HG03469 (cell line): ENCODE measurements at regions not wholly inside any gene's neighbourhood (a gene's known extent, or its start where the extent isn't known, plus 50 kb on each side); places are given as distances from the start of the nearest gene placed in this dataset.

ENCODE experiments used
- ATAC-seq: cut with Tn5 transposase; IDR thresholded peaks from one replicate; pipeline ENCODE4 v1.9.1; 2021; ENCODE audit warnings: mild to moderate bottlenecking, moderate library complexity, moderate number of reproducible peaks; ENCODE audit not compliant: unreplicated experiment

DNA sequence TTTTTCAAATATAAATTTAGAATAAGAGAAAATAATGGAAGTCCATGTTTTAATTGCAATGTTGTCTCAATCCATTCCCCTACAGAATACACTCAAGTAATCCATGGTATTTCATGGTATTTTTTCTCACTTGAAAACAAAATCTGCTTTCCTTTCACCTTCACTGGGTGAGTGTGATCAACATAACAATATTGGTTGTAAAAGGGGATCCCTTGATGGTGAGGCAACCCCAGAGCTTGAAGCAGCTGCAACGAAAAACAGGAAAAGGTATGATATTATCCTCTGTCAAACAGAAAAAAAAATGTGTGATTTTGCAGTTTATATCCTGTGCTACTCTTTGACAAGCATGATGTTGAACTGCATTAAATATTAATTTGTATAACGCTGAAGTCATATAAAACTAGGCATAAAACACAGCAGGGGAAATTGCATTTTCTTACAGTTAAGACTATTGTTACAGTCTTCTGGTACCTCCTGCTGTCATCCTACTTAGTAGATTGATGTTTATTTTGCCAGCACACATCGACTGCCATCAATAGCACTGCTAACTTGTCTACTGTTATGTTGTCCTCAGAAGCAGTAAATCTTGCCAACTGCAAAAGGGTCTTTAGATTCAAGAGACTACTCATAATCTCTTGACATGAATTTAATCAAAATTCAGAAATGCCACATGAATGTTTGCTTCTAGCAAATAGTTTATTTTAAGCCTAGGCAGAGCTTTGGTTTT is 373.1 kb upstream of the MIR17HG start:
- ATAC-seq: no peak

- ATAC-seq: no peak
Observed at GRCh38 chr13:90979059-90979458, 368.4 kb upstream of the MIR17HG start.

- ATAC-seq: no peak
Observed at GRCh38 chr13:90984756-90985155, 362.7 kb upstream of the MIR17HG start.

DNA sequence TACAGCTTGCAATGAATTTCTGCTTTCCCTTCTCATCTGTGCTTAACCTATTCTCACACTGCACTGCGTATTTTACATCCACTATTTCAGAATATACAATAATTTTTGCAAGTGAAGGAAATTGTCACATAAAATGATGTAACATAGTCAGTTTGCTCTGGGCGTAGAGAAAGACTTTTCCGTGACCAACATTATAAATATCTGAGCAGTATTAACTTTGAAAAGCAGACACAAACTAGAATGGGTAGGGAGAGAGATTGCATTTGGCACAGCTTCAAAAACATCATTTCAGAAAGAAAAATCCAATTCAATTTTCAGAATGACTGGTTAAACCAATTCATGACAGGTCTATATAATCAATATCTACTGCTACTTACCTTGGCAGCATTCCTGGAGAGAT is 352.5 kb upstream of the MIR17HG start:
- ATAC-seq: no peak

GRCh38 chr13:90995614-90996013 is 351.9 kb upstream of the MIR17HG start:
- no peak for ATAC-seq

- ATAC-seq: no peak
Observed at GRCh38 chr13:90997951-90998350, 349.5 kb upstream of the MIR17HG start.

GRCh38 chr13:90999401-90999800 is 348.1 kb upstream of the MIR17HG start:
- ATAC-seq: no peak

DNA sequence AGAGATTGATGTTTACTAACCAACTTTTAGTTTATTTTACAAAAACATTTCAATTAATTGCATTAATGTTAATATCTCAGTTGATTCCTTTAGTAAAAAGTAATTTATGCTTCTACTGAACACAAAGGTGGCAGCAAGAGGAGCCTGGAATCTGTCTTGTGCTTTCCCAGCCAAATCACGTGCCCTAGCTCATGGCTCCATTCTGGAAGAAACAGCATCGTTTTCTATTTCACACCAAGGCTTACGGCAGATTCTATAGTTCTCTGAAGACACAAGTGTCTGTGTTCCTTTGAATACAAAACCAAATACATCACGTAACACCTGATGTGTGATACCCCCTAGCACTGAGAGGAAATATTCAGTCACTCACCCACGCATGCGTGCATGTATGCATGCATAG is 346.1 kb upstream of the MIR17HG start:
- no peak for ATAC-seq

DNA sequence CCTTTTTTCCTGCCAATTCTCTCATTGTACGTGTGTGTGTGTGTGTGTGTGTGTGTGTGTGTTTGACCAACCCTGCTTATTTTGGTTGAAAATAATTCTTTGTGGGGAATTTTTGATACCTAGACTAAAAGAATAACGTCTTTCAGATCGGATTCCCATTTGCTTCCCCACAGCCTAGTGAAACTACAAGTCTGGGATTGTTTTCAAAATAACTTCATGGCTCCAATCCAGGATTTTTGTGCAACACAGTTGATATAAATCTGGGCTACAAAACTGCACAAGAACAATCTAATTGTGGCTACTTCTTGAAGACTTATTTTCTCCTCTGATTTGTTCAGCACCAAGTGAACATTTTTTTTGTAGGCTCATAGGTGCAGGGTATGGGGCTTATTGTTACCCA is 332.8 kb upstream of the MIR17HG start:
- no peak for ATAC-seq

DNA sequence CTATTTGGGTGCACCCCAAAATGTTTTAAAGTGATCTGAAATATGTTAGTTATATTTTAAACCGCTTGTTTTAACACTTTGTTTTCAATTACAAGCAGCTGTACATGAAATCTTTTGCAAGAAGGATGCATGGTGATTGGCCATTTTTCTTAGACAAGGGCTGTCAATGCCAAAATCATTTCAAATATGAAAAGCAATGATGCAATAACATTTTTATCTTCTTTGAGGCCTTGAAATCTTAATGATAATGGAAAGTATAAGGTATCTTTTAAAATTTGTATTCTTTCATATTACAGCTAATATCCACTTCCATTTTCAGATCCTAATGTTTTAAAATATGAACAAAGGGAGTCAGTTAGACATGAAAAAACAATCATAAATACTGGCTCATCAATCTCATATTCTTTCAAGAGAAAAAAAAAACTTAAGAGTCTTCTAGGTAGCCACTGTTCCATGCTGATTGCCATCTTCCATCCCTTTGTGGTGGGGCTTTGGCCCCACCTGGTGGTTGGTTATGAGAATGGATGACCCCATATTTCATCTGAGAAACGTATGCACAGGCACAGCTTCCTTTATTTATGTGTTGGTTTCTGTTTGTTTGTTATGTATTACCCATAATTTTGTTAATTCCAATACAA is 330.3 kb upstream of the MIR17HG start:
- peak; percentile 96 for ATAC-seq

GRCh38 chr13:91017669-91018053 is 329.8 kb upstream of the MIR17HG start:
- peak; percentile 14 for ATAC-seq

DNA sequence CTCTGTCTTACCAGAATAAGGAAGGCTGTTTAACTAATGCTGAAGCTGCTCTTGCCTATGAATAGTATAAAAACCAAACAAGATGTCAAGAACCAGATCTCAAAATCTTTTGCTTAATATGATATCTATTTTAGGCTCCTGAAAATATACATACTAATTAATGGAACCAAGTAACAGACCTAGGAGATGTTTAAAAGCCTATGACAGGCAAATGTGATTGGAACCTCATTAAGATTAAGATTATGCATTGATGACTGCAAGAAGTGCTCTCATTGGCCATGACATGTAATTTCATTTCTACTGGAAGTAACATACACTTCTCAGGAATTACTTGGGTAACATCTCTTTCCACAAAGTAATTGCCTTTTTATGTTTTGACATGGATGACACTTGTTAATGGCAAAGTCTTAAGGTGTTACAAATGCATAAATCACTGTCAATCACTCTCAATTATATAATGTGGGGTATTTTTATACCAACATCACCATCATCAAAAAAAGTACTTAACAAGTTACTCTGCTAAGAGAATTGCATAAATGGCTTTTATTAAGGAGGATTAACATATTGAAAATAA is 326.9 kb upstream of the MIR17HG start:
- no peak for ATAC-seq

DNA sequence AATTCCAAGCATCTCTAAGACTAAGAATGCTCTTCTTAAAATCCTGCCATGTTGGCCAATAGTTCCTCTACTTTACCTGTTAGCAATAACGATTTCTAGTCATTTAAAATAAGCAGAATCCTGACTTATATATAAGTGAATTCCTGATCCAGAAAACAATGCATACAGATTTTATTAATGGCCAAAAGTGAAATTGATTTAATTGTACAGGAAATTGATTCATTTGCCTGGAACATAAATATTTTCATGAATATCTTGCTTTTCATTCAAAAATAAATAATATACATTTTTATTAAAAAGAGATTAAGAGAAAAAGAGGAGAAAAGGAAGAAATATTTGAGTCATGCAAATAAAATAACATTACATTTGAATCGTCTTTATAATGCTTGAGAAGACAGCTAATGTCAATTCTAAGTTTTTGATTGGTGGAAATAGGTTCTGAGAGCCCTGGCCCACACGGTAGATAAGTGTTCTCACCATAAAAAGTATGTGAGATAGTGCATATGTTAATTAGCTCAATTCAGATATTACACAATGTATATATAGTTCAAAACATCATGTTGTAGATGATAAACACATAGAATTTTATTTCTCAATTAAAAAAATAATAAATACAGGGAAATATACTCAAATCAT is 323.2 kb upstream of the MIR17HG start:
- no peak for ATAC-seq

DNA sequence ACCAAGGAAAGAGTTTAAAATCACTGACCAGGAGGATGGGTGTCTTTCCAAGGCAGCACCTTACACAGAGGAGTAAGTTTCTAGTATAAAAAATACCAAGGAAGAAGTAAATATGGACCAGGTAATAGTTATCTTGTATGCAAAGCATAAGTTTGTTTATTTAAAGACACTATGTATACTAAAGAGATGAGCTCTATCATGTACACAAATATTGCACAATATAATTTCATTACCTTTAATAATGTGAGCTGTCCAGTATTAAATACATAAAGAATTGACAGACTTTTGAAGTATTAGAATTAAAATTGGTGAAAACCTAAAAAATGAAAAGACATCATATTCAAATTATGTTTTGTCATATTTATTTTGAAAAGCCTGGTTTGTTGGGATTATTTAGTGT is 322.0 kb upstream of the MIR17HG start:
- no peak for ATAC-seq

DNA sequence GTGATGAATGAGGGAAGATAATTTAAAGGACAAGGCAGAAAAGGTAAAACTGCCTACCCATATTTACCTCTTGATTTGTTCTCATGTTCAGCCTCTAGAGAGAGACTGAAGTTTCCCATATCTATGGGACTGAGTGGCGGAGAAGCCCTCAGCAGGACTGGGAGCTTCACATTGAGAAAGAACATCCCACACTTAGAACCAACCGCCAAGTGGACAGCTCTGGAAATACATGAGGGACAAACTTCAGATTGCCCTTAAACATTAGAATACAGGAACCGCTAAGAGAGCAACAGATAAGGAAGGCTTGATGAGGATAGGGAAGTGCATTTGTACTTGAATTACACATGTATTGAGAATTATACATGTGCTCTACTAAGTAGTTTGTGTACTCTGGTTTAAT is 316.0 kb upstream of the MIR17HG start:
- ATAC-seq: no peak

DNA sequence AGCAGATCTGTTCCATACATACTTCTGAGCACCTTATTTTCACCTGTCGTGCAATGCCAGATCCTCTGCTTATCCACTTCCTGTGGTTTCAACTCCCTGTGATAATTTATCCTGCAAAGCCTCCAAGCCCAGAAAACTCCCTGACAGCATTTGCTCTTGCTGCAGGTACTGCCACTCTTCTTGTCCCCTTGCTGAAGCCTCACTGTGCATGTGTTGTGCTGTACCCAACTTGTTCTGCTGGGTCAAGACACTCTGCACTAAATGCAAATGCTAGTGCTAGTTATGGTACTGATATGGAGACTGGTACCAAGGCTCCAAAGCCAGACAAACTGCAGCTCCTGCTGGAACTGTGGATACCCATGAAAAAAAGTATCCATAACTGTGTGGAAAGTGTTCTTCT is 315.4 kb upstream of the MIR17HG start:
- ATAC-seq: no peak

DNA sequence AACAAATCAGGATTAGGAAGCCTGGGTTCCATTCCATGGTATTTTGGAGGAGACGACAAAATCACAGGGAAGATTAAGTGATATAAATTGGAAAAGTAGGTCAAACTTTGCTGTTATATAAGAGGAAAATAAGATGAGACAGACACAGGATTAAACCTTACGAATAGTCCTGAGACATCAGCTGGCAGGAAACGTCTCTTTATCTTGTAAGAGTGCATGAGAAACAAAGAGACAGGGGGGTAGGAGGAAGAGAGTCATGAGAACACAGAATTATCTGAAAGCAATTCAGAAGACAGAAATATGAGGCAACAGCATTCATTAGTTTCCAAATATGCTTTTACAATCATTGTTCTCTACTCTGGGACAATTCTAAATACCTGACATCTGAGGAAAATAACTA is 310.6 kb upstream of the MIR17HG start:
- no peak for ATAC-seq

GRCh38 chr13:91042870-91043269 is 304.6 kb upstream of the MIR17HG start:
- no peak for ATAC-seq

GRCh38 chr13:91045351-91046034 is 302.0 kb upstream of the MIR17HG start:
- ATAC-seq: no peak

- no peak for ATAC-seq
Observed at GRCh38 chr13:91046715-91047327, 300.7 kb upstream of the MIR17HG start.

DNA sequence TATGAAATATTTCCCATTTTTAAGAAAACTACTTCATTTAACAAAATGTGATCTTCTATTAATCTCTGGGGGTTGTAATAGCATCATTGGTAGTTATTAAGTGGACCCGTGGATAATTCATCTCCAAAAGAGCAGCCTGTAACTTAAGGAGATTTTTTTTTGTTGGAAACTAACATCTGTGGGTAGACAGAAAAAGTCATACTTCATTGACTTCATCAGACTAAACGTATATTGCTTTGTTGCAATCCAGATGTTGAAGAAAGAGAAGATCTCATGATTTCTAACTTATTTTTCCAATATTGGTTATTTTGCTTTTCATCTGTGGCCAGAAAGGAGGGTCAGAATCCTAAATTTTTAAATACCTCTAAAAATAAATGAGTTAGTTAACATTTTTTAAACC is 296.5 kb upstream of the MIR17HG start:
- no peak for ATAC-seq
